HEK293 (cell line): ENCODE measurements at regions not wholly inside any gene's neighbourhood (a gene's known extent, or its start where the extent isn't known, plus 50 kb on each side); places are given as distances from the start of the nearest gene placed in this dataset.

Experiments
- CTCF ChIP-seq: fragments of 450-650 bp; formaldehyde crosslinking; IDR thresholded peaks from 2 replicates; pipeline ENCODE4 v1.5.1; 2016; ENCODE audit warnings: missing biosample characterization, missing genetic modification characterization
- SP2 ChIP-seq: fragments of 450-650 bp; formaldehyde crosslinking; IDR thresholded peaks from 2 replicates; pipeline ENCODE4 v1.5.1; 2016; ENCODE audit warnings: missing biosample characterization, missing genetic modification characterization
- ZNF324 ChIP-seq: fragments of 450-650 bp; formaldehyde crosslinking; IDR thresholded peaks from 2 replicates; pipeline ENCODE4 v1.5.1; 2016; ENCODE audit warnings: missing biosample characterization, missing genetic modification characterization
- ZNF510 ChIP-seq: fragments of 450-650 bp; formaldehyde crosslinking; IDR thresholded peaks from 2 replicates; pipeline ENCODE4 v1.5.1; 2018; ENCODE audit warnings: mild to moderate bottlenecking, missing genetic modification characterization, missing biosample characterization; ENCODE audit not compliant: insufficient replicate concordance
- ZSCAN30 ChIP-seq: fragments of 450-650 bp; IDR thresholded peaks from 2 replicates; pipeline ENCODE4 v1.5.1; 2018; ENCODE audit warnings: missing biosample characterization, mild to moderate bottlenecking, missing genetic modification characterization, moderate library complexity

DNA sequence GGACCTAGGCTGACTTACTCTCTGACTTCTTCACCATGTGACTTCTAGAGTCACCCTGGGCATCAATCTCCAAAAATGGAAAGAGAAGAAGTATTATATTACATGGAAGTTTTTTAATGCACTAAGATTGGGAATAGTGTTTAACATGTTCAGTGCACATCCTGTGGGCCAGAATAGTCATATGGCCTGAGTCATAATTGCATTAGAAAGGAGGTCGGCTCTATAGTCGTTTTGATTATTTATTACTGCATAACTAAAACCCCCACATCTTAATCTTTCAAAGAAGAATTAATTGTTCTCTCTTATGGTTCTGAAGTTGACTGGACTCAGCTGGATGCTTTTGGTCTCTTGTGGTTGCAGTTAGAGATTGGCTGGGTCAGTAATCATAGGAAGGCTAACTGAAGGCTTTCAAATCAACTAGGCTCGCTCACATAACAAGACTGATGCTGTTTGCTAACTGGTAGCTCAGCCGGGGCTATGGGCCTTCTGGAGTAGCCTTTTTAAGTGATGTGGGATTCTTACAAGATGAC is 810.6 kb upstream of the ADGRL4 start:
- TF ChIP-seq CTCF (tag by site-specific recombination), result no peak
- TF ChIP-seq ZSCAN30, result no peak
- TF ChIP-seq SP2 (tag by site-specific recombination), result no peak
- no peak for TF ChIP-seq ZNF324 (tag by site-specific recombination)
- TF ChIP-seq ZNF510 (tag by site-specific recombination), result no peak
